GM18907 (cell line): ENCODE measurements at regions not wholly inside any gene's neighbourhood (a gene's known extent, or its start where the extent isn't known, plus 50 kb on each side); places are given as distances from the start of the nearest gene placed in this dataset.

Source experiments
- ATAC-seq: cut with Tn5 transposase; IDR thresholded peaks from one replicate; pipeline ENCODE4 v1.9.1; 2021; ENCODE audit warnings: mild to moderate bottlenecking, moderate library complexity; ENCODE audit not compliant: unreplicated experiment

DNA sequence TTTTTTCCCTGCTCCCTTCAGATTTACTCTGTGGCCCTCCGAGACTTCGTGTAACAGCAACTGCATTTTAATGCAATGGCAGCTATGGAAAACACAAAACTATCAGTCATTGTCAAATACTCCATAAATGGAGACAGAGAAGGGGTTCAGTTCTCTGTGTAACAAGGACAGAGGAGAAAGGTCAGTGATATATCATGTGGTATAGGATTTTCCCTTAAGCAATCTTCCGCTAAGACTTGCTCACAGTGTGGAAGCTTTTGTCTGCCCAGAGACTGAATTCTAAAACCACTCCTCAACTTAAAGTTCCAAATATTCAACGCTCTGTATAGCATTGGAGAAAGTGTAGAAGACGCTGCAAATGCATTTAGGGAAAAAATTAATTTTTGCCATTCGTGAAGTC is 111.3 kb upstream of the EDNRB start:
- no peak for ATAC-seq

GRCh38 chr13:78028960-78029359 is 110.3 kb upstream of the EDNRB start:
- ATAC-seq = no peak

DNA sequence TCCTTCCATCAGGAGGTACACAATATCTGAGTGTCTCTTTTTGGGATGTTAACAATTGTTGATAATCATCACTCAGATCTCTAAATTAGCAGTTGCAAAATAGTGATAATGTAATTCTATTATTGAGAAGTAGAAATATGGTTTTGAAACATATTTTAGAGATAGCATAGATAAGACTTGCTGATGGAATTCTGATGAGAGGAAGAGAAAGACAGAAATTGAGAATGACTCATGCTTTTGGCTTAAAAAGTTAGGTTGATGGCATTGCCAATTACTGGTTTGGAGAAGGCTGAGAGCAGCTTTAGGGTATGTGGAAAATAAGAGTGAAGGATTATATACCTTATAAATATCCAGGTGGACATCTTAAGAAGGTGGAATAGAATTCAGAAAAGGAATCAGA is 106.4 kb upstream of the EDNRB start:
- ATAC-seq = no peak

GRCh38 chr13:78022164-78022877 is 103.7 kb upstream of the EDNRB start:
- ATAC-seq = peak; percentile 100

GRCh38 chr13:78020861-78021260 is 102.2 kb upstream of the EDNRB start:
- ATAC-seq = no peak

- no peak for ATAC-seq
These were observed 97.2 kb upstream of the EDNRB start for GRCh38 chr13:78015782-78016181.

GRCh38 chr13:78012046-78012445 is 93.4 kb upstream of the EDNRB start:
- no peak for ATAC-seq

- ATAC-seq = no peak
These were observed 86.2 kb upstream of the EDNRB start for GRCh38 chr13:78004821-78005220.

GRCh38 chr13:77999746-78000145 is 81.1 kb upstream of the EDNRB start:
- no peak for ATAC-seq

DNA sequence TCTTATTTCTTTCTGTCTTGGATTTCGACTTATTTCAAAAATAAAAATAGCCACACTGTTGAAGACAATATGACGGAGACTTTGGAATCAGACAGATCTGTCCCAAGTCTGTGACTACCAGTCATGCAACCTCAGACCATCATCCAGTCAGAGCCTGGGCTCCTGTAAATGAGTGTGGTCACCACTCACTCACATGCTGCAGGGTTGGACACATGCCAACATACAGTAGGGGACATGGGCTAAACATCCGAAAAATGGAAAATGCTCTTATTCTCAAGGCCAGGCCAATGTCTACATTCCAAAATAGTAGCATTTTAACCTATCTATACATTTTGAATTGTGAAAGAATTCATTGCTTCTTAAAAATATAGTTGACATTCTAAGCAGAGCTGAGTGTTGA is 75.5 kb upstream of the EDNRB start:
- ATAC-seq = no peak

- no peak for ATAC-seq
These were observed 72.4 kb upstream of the EDNRB start for GRCh38 chr13:77991003-77991402.

- ATAC-seq = no peak
These were observed 70.7 kb upstream of the EDNRB start for GRCh38 chr13:77989281-77989680.

- no peak for ATAC-seq
These were observed 69.7 kb upstream of the EDNRB start for GRCh38 chr13:77988355-77988754.

DNA sequence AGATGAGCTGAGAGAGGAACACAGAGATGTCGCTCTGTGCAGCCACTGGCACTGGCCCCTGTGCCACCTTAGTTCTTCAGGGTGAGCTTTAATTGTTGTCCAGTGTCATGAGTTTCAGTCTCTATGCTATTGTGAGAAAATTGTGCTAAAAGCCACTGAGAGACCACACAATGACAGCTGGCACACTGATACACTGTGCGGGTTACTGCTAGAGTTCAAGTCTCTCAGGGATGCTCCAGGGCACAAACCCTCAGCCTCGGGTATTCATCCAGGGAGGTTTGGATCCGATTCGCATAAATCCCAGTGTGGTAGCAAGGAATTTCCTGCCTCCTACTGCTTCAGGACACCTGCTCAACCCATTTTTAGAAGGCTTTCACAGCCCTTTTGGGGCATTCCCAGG is 68.1 kb upstream of the EDNRB start:
- ATAC-seq = no peak

- no peak for ATAC-seq
These were observed 67.4 kb upstream of the EDNRB start for GRCh38 chr13:77985866-77986636.

DNA sequence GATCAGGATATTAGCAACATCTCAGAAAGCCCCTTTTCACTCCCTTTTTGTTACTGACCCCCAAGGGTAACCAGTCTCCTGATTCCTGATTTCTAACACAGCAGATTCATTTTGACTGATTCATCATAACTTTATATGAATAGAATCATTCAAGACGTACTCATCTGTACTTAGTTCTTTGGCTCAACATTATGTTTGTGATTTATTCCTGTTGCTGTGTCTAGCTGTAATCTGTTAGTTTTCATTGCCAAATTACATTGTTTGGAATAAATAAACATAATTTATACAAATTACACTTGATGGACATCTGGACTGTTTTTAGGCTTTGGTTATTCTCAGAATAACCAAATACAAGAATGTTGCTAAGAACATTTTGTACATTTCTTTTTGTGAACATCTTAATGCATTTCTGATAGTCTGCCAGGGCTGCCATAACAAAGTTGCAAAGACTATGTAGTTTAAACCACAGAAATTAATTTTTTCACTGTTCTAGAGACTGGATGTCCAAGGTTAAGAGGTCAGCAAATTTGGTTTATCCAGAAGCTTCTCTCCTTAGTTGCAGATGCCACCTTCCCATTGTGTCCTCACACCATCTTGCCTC is 62.8 kb upstream of the EDNRB start:
- no peak for ATAC-seq

DNA sequence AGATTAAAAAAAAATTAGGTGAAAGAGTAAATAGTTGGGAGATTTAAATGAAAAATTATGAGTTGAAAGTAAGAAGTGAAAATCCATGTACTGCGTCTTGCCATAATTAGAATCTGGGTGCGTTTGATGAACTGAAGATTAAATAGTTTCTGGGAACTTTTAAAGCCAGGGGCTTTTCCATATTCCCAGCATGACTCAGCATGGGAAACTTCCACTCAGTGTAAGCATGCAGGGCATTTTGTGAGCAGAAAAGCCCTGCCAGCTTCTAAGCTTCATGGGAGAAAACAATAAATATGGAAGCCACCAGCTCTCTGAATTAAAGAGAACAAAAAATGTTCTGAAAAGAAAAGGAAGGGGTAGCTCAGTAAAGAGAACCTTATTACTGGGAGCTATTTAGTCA is 62.0 kb upstream of the EDNRB start:
- ATAC-seq = no peak

DNA sequence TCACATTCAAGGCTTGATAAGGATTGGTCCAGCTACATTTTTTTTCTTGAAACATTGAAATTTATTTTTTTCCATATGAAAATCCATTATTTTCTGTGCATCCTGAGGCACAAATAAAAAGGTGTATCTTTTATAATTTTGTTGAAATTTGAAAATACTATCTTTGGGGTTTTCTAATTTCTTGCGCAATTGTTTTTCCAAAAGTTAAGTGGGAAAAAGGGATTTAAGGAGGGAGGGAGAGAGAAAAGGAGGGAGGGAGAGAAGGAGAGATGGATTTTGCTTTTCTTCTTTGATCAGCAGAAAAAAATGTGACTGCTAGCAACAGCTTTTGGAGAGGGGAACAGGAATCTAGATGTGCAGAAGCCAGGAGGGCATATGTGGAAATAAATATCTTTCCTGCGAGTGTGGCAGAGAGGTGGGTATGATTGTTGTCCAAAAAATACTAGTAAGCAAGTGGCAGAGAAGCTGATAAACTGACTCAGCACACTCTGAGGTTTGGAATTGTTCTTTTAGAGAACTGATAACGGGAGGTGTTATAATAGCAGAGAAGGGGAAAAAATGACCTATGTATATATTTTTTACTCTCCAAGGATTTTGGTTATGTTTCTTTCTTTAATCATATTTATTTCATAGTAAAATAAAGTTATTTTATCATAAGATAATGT is 61.2 kb upstream of the EDNRB start:
- ATAC-seq = no peak

DNA sequence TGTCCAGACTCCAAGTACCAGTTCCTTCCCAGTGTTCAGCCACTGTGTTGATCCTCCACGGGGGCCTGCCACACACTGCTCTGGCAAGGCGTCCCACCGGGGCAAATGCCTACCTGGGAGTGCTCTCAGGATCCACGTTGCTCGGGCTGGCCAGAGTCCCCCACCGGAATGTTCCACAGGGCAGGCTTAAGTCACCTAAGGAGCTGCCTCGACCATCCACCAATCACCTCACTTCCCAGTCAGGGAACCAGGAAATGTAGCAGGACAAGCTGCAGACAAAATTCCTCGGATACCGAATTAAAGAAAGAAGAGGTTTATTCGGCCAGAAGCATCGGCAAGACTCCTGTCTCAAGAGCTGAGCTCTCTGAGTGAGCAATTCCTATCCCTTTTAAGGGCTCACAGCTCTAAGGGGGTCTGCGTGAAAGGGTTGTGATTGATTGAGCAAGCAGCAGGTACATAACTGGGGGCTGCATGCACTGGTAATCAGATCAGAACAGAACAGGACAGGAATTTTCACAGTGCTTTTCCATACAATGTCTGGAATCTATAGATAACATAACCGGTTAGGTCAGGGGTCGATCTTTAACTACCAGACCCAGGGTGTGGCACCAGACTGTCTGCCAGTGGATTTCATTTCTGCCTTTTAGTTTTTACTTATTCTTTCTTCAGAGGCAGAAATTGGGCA is 56.9 kb upstream of the EDNRB start:
- no peak for ATAC-seq

DNA sequence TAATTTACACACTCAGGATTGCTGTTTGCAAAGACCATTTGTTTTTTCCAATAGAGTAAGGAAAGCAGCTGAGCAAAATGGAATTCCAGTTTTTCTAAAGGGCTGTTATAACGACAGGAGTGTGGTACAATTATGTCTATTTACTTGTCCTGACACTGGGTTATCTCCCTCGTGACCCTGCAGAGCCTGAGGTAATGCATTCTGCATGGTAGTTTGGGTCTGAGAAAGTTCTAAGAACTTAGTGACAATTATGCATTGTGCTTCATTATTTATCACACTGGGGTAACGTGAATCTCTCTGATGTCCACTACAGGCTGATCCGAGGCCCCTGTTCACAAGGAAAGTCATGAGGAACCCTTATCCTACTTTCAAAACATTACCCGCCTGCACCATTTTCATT is 50.7 kb upstream of the EDNRB start:
- ATAC-seq = no peak
